A549 (cell line): ENCODE measurements at regions not wholly inside any gene's neighbourhood (a gene's known extent, or its start where the extent isn't known, plus 50 kb on each side); places are given as distances from the start of the nearest gene placed in this dataset.

ENCODE experiments used
- ATAC-seq, 2 experiments: fragments of 200-7000 bp in 1 of 2; fragments of >200 bp in 1 of 2; cut with Nextera tagmentation in 1 of 2; cut with Tn5 transposase in 1 of 2; 3 replicates each; pipeline versions ENCODE4 v1.8.0 to v1.9.1; 2018 to 2020; ENCODE audit warnings: mild to moderate bottlenecking in 1 of 2, moderate library complexity in 1 of 2
- CTCF ChIA-PET: fragments of 300-600 bp; sonication (Branson Sonifier 250); formaldehyde crosslinking; extraction: SDS; loops from one replicate; lab custom pipeline; 2021; ENCODE audit warnings: antibody characterized with exemption, inconsistent platforms; lab: Yijun Ruan, JAX
- POLR2A ChIA-PET: fragments of 350-600 bp; formaldehyde crosslinking; extraction: SDS; loops from one replicate; lab custom pipeline; 2021; ENCODE audit warnings: antibody characterized with exemption, inconsistent platforms; lab: Yijun Ruan, JAX
- DNase-seq, 2 experiments: peaks; one replicate each; pipeline versions ENCODE4 v3.0.0 to v3.0.0-alpha.2; 2011 to 2016; ENCODE audit warnings: low read depth in 1 of 2, low spot score in 1 of 2
- FAIRE-seq: peaks from 2 replicates; lab custom pipeline; 2011; peaks lifted over from hg19 to GRCh38; lab: Jason Lieb, UNC
- H3K27ac ChIP-seq, 2 experiments: fragments of >200 bp; sonication (Bioruptor Twin); formaldehyde crosslinking; 3 replicates each; pipeline ENCODE4 v1.5.1; 2016 to 2017
- H3K4me1 ChIP-seq: fragments of >200 bp; sonication (Bioruptor Twin); formaldehyde crosslinking; 3 replicates; pipeline ENCODE4 v1.6.1; 2016
- H3K4me2 ChIP-seq: fragments of >200 bp; sonication (Bioruptor Twin); formaldehyde crosslinking; 3 replicates; pipeline ENCODE4 v1.6.1; 2016
- H3K4me3 ChIP-seq: fragments of >200 bp; sonication (Bioruptor Twin); formaldehyde crosslinking; 3 replicates; pipeline ENCODE4 v1.5.1; 2016
- H3K9me3 ChIP-seq: fragments of >200 bp; sonication (Bioruptor Twin); formaldehyde crosslinking; 3 replicates; pipeline ENCODE4 v1.6.1; 2016
- CBX8 ChIP-seq: fragments of 200-600 bp; sonication (generic); IDR thresholded peaks from 2 replicates; pipeline ENCODE4 v1.6.1; 2016
- EP300 ChIP-seq, 2 experiments: fragments of >200 bp; sonication (Bioruptor Twin); formaldehyde crosslinking; IDR thresholded peaks; 2 replicates in 1 of 2; 3 replicates in 1 of 2; pipeline ENCODE4 v1.6.1; 2016 to 2017
- FOSB ChIP-seq: fragments of 250-450 bp; sonication (Bioruptor Pico); IDR thresholded peaks from 2 replicates; pipeline ENCODE4 v1.5.0; 2020; ENCODE audit warnings: mild to moderate bottlenecking, moderate library complexity
- FOSL2 ChIP-seq, 2 experiments: fragments of 450-650 bp in 1 of 2; fragments of >200 bp in 1 of 2; sonication (Bioruptor Twin) in 1 of 2; formaldehyde crosslinking; IDR thresholded peaks; 2 replicates each; pipeline versions ENCODE4 v1.5.0 to v1.6.1; 2016 to 2020; ENCODE audit warnings: mild to moderate bottlenecking in 1 of 2, moderate library complexity in 1 of 2
- HDAC2 ChIP-seq: fragments of 200-600 bp; sonication (generic); IDR thresholded peaks from 2 replicates; pipeline ENCODE4 v1.6.1; 2016
- HOXB5 ChIP-seq: fragments of 250-450 bp; sonication (Bioruptor Pico); IDR thresholded peaks from 2 replicates; pipeline ENCODE4 v1.5.0; 2020; ENCODE audit warnings: mild to moderate bottlenecking, moderate library complexity
- MAFK ChIP-seq: fragments of 450-650 bp; IDR thresholded peaks from 2 replicates; pipeline ENCODE4 v1.6.1; 2014; ENCODE audit not compliant: partially characterized antibody
- MAZ ChIP-seq: fragments of 150-350 bp; IDR thresholded peaks from 2 replicates; pipeline ENCODE4 v1.6.1; 2014; ENCODE audit warnings: antibody characterized with exemption, low read depth, low read length, borderline replicate concordance
- NR3C1 ChIP-seq: fragments of >200 bp; sonication (Bioruptor Twin); formaldehyde crosslinking; IDR thresholded peaks from 3 replicates; pipeline ENCODE4 v1.6.1; 2017
- POLR2A ChIP-seq: IDR thresholded peaks from 2 replicates; pipeline ENCODE4 v1.6.1; 2012; ENCODE audit warnings: mild to moderate bottlenecking, low read length
- RARB ChIP-seq: fragments of 250-450 bp; sonication (Bioruptor Pico); IDR thresholded peaks from 2 replicates; pipeline ENCODE4 v1.8.0; 2021; ENCODE audit warnings: mild to moderate bottlenecking, moderate library complexity
- RFX5 ChIP-seq: fragments of 450-650 bp; IDR thresholded peaks from 2 replicates; pipeline ENCODE4 v1.7.1; 2014; ENCODE audit warnings: antibody characterized with exemption, mild to moderate bottlenecking, moderate library complexity
- SMC3 ChIP-seq: fragments of >200 bp; sonication (Bioruptor Twin); formaldehyde crosslinking; IDR thresholded peaks from 3 replicates; pipeline ENCODE4 v1.6.1; 2018; ENCODE audit warnings: inconsistent platforms
- WGBS: methylation state at CpG from one replicate; pipeline ENCODE4 v1.1.6; 2017; ENCODE audit errors: missing lambda C conversion rate; 5-methylcytosine and 5-hydroxymethylcytosine counted together
- TF ChIP-seq, protein P1 (sequence below): fragments of 450-650 bp; IDR thresholded peaks from 2 replicates; pipeline ENCODE4 v1.6.1; 2014; ENCODE audit warnings: antibody characterized with exemption
- TF ChIP-seq, protein P2 (sequence below): fragments of 250-450 bp; sonication (Bioruptor Pico); IDR thresholded peaks from 2 replicates; pipeline ENCODE4 v1.5.0; 2021; ENCODE audit warnings: mild to moderate bottlenecking, moderate library complexity, borderline replicate concordance
- TF ChIP-seq, protein P3 (sequence below): fragments of 200-600 bp; sonication (generic); IDR thresholded peaks from 2 replicates; pipeline ENCODE4 v1.6.1; 2016; ENCODE audit warnings: antibody characterized with exemption, mild to moderate bottlenecking, moderate library complexity
- TF ChIP-seq, protein P4 (sequence below): fragments of >200 bp; sonication (Bioruptor Twin); formaldehyde crosslinking; IDR thresholded peaks from 3 replicates; pipeline ENCODE4 v1.6.1; 2016

DNA sequence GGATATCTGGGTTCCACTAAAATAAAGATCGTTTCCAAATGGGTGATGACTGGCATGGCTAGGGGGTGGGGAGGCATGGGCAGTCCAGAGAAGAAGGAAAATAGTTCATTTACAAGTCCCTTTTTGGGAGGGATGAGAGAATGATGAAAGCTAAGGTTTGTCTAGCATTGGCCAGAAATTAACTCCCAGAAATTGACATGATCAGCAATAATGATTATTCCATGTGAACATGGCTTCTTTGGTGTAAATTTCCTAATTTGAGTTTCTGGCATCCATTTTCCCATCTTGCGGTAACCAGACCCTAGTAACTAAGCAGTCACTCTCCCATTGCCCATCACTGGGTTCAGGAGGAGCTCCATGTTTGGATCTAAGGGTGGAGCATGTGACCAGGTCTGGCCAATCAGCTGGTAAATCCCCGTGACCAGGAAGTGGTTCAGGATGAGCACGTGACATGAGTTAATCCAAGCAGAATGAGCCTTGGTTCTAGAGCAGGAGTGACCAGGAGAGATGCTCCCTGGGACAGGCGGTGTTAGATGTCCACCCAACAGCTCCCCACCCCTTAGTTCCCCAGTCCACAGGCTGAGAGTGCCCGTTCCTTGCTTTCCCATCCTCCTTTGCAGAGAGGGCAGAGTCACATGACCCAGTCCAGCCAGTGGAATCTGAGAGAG, 512.7 kb downstream of the PREX1 start:
- no peak for ATAC-seq
- peak in 1 of 2 experiments; percentile 29 for DNase-seq
- POLR2A ChIA-PET = no interaction called here
- FAIRE-seq = no peak
- CTCF ChIA-PET = interaction anchor here (1.2 to 3.8 kb wide), 2 partner anchors 306 to 637 kb away, joined by 4 to 11 read pairs; no protein-coding TSS in a partner anchor
- WGBS = 55% methylated on average over 5 of the region's 6 CpGs
- no peak overlapping the region for H3K4me3 ChIP-seq
- TF ChIP-seq, protein P1, sequence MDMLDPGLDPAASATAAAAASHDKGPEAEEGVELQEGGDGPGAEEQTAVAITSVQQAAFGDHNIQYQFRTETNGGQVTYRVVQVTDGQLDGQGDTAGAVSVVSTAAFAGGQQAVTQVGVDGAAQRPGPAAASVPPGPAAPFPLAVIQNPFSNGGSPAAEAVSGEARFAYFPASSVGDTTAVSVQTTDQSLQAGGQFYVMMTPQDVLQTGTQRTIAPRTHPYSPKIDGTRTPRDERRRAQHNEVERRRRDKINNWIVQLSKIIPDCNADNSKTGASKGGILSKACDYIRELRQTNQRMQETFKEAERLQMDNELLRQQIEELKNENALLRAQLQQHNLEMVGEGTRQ = peak; percentile 77
- no peak for TF ChIP-seq NR3C1
- TF ChIP-seq MAFK = peak; percentile 67
- TF ChIP-seq RARB (CRISPR knock-in tag) = no peak
- H3K4me2 ChIP-seq = no peak overlapping the region; the same call in 2 of the 3 replicates
- H3K27ac ChIP-seq = no peak overlapping the region
- no peaks in the 10 kb centered on the region; the same call in 2 of the 3 replicates for H3K9me3 ChIP-seq
- H3K4me1 ChIP-seq = no peaks in the 10 kb centered on the region

DNA sequence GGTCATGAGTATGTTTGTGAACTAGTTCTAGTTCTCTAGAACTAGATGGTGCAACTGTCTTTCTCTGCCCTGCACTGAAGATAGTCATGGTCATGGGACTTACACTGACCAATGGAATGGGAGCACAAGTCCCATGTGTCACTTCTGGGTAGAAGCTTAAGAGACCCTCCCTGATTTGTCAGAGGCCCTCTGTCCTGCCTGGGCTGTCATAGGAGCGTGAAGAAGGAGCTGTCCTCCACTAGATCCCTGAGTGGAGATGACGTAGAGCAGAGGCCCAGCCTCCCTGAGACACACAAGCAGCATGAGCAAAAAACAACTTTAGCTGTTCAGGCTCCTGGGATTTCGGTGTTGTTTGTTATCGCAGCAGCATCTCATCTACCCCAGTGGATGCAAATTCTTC, 514.5 kb downstream of the PREX1 start:
- CTCF ChIA-PET = interaction anchor here (1.0 to 2.0 kb wide), 4 partner anchors 10 to 527 kb away, joined by 3 to 6 read pairs (median 4); no protein-coding TSS in a partner anchor
- WGBS = 68% methylated on average over 4 of the region's 4 CpGs

DNA sequence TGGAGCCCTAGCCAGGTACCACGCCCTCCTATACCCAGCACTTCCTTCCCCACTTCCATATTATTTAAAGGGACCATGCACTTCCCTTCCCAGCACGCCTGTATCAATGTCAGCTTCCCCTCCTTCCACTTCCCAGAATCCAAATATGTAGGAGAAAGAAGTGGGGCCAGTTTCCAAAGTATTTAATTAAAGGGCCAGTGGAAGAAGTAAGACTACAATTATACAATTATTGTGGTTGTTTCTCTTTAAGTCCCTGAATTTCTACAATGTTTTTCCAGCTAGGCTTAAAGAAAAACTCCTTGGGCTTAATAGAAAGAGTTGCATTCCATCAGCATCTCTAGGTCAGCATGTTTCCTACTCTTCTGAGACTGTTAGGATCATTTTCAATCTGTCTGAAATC, 515.8 kb downstream of the PREX1 start:
- POLR2A ChIA-PET = no interaction called here

More for the DNA sequence above, 514.5 kb downstream of the PREX1 start:
- FAIRE-seq (no peak), DNase-seq (no peak), ATAC-seq (no peak)
- Histone ChIP-seq H3K4me1 (no peaks in the 10 kb centered on the region), H3K4me3 (no peak overlapping the region)
- no peak for TF ChIP-seq HOXB5 (CRISPR knock-in tag)
- no peak for TF ChIP-seq SMC3
- TF ChIP-seq CBX8 = no peak
- no peak for TF ChIP-seq FOSB (CRISPR knock-in tag)
- no peak for TF ChIP-seq FOSL2 (IDR thresholded peaks at IDR 0.05)
- no peak for TF ChIP-seq FOSL2 (CRISPR knock-in tag; IDR thresholded peaks at IDR 0.05)
- no peak for TF ChIP-seq POLR2A
- no peak for TF ChIP-seq RFX5
- TF ChIP-seq, all 56 proteins: peak for 0
- no peak overlapping the region for H3K4me2 ChIP-seq
- no peak overlapping the region for H3K27ac ChIP-seq
- H3K9me3 ChIP-seq = no peaks in the 10 kb centered on the region; the same call in 2 of the 3 replicates
- POLR2A ChIA-PET = no interaction called here

More for the DNA sequence above, 515.8 kb downstream of the PREX1 start:
- DNase-seq (no peak), FAIRE-seq (no peak), ATAC-seq (no peak)
- no peaks in the 10 kb centered on the region for H3K4me1 ChIP-seq
- no peak overlapping the region for H3K4me3 ChIP-seq
- no peak overlapping the region for H3K4me2 ChIP-seq
- 34% methylated on average over 2 of the region's 2 CpGs for WGBS
- CTCF ChIA-PET = interaction anchor here (0.5 to 1.6 kb wide), 3 partner anchors 10 to 184 kb away, joined by 3 to 6 read pairs (median 4); no protein-coding TSS in a partner anchor
- H3K9me3 ChIP-seq = no peaks in the 10 kb centered on the region; the same call in 2 of the 3 replicates
- TF ChIP-seq HOXB5 (CRISPR knock-in tag) (no peak), MAZ (no peak), HDAC2 (no peak), EP300 (IDR thresholded peaks at IDR 0.05) (no peak)
- TF ChIP-seq, protein P2, sequence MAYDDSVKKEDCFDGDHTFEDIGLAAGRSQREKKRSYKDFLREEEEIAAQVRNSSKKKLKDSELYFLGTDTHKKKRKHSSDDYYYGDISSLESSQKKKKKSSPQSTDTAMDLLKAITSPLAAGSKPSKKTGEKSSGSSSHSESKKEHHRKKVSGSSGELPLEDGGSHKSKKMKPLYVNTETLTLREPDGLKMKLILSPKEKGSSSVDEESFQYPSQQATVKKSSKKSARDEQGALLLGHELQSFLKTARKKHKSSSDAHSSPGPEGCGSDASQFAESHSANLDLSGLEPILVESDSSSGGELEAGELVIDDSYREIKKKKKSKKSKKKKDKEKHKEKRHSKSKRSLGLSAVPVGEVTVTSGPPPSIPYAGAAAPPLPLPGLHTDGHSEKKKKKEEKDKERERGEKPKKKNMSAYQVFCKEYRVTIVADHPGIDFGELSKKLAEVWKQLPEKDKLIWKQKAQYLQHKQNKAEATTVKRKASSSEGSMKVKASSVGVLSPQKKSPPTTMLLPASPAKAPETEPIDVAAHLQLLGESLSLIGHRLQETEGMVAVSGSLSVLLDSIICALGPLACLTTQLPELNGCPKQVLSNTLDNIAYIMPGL = no peak
- TF ChIP-seq, protein P3, sequence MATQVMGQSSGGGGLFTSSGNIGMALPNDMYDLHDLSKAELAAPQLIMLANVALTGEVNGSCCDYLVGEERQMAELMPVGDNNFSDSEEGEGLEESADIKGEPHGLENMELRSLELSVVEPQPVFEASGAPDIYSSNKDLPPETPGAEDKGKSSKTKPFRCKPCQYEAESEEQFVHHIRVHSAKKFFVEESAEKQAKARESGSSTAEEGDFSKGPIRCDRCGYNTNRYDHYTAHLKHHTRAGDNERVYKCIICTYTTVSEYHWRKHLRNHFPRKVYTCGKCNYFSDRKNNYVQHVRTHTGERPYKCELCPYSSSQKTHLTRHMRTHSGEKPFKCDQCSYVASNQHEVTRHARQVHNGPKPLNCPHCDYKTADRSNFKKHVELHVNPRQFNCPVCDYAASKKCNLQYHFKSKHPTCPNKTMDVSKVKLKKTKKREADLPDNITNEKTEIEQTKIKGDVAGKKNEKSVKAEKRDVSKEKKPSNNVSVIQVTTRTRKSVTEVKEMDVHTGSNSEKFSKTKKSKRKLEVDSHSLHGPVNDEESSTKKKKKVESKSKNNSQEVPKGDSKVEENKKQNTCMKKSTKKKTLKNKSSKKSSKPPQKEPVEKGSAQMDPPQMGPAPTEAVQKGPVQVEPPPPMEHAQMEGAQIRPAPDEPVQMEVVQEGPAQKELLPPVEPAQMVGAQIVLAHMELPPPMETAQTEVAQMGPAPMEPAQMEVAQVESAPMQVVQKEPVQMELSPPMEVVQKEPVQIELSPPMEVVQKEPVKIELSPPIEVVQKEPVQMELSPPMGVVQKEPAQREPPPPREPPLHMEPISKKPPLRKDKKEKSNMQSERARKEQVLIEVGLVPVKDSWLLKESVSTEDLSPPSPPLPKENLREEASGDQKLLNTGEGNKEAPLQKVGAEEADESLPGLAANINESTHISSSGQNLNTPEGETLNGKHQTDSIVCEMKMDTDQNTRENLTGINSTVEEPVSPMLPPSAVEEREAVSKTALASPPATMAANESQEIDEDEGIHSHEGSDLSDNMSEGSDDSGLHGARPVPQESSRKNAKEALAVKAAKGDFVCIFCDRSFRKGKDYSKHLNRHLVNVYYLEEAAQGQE = no peak
- TF ChIP-seq, protein P4, sequence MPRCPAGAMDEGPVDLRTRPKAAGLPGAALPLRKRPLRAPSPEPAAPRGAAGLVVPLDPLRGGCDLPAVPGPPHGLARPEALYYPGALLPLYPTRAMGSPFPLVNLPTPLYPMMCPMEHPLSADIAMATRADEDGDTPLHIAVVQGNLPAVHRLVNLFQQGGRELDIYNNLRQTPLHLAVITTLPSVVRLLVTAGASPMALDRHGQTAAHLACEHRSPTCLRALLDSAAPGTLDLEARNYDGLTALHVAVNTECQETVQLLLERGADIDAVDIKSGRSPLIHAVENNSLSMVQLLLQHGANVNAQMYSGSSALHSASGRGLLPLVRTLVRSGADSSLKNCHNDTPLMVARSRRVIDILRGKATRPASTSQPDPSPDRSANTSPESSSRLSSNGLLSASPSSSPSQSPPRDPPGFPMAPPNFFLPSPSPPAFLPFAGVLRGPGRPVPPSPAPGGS = no peak
- H3K27ac ChIP-seq = no peak overlapping the region
